ENCODE measurements at regions not wholly inside any gene's neighbourhood (a gene's known extent, or its start where the extent isn't known, plus 50 kb on each side); places are given as distances from the start of the nearest gene placed in this dataset.

DNA sequence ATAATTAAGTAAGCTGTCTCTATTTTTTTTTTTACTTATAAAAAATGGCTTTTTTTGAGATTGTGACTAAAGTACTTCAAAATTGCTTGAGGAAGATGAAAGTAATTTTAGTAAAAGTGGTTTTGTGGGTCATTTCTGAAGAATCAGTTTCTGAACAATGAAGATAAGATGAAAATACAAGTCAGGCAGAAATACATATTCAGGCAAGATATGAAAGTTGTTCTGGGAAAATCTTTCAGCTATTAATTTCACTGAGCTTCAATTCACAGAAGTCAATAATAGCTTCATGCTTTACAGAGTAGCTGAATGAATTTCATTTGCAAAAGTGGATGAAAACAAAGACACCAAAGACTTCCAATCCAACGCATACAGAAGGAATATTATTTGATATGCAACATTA is 305.2 kb upstream of the ARSJ start:
- intact Hi-C loops (cut with micrococcal nuclease) = no loop called here
- no peak overlapping the region for H3K4me3 Mint-ChIP-seq
- no peaks in the 10 kb centered on the region for H3K27me3 Mint-ChIP-seq
- H3K27ac Mint-ChIP-seq = no peak overlapping the region
- H3K36me3 Mint-ChIP-seq (ENCODE audit: low read depth) = no peaks in the 10 kb centered on the region
- H3K4me1 Mint-ChIP-seq (ENCODE audit: low read depth) = no peaks in the 10 kb centered on the region
- H3K9me3 Mint-ChIP-seq = peaks cover 25% of the 10 kb centered on the region

DNA sequence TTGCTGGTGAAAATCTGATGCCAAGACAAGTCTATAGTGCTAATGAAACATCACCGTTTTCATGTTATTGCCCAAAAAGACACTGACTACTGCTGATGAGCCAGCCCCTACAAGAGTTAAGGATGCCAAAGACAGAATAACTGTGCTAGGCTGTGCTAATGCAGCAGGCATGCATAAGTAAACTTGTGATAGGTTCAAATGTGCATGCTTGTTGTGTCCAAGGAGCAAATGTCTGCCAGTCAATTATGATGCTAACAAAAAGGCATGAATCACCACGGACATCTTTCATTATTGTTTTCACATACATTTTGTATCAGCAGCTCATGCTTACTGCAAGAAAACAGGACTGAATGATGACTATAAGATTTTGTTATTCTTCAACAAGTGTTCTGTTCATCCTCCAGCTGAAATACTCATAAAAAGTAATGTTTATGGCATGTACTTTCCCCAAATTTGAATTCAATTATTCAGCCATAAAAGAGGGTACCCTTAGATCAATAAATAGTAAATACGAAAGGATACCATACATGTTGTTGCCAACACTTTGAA is 306.9 kb upstream of the ARSJ start:
- Mint-ChIP-seq H3K36me3 (ENCODE audit: low read depth) (no peaks in the 10 kb centered on the region), H3K4me1 (ENCODE audit: low read depth) (no peaks in the 10 kb centered on the region), H3K27me3 (no peaks in the 10 kb centered on the region), H3K9me3 (peaks cover 41% of the 10 kb centered on the region), H3K4me3 (no peak overlapping the region), H3K27ac (no peak overlapping the region)
- intact Hi-C loops (cut with micrococcal nuclease) = no loop called here

DNA sequence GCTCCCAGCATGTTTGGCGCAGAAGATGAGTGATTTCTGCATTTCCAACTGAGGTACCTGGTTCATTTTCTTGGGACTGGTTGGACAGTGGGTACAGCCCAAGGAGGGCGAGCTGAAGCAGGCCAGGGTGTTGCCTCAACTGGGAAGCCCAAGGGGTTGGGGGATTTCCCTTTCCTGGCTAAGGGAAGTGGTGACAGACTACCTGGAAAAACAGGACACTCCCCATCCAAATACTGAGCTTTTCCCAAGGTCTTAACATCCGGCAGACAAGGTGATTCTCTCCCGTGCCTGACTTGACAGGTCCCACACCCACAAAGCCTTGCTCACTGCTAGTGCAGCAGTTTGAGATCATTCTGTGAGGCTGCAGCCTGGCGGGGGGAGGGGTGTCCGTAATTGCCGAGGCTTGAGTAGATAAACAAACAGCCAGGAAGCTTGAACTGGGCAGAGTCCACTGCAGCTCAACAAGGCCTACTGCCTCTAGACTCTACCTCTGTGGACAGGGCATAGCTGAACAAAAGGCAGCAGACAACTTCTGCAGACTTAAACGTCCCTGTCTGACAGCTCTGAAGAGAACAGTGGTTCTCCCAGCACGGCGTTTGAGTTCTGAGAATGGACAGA is 307.7 kb upstream of the ARSJ start:
- Mint-ChIP-seq H3K4me3 (no peak overlapping the region), H3K27me3 (no peaks in the 10 kb centered on the region), H3K9me3 (peaks cover 45% of the 10 kb centered on the region), H3K27ac (no peak overlapping the region), H3K36me3 (ENCODE audit: low read depth) (no peaks in the 10 kb centered on the region), H3K4me1 (ENCODE audit: low read depth) (no peaks in the 10 kb centered on the region)
- intact Hi-C loops (cut with micrococcal nuclease) = no loop called here

DNA sequence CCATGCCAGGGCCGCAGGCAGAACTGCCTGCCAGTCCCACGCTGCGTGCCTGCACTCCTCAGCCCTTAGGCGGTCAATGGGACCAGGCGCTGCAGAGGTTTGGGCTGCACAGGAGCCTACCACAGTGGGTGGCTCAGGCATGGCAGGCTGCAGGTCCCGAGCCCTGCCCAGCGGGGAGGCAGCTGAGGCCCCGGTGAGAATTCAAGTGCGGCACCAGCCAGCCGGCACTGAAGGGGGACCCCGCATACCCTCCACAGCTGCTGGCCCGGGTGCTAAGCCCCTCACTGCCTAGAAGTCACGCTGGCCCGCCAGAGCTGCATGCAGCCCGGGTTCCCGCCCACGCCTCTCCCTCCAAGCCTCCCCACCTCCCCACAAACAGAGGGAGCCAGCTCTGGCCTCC is 302.5 kb upstream of the UGT8 start:
- Mint-ChIP-seq H3K4me1 (ENCODE audit: low read depth) (no peaks in the 10 kb centered on the region), H3K9me3 (peaks cover 36% of the 10 kb centered on the region), H3K27ac (no peak overlapping the region), H3K27me3 (no peaks in the 10 kb centered on the region), H3K36me3 (ENCODE audit: low read depth) (no peaks in the 10 kb centered on the region), H3K4me3 (no peak overlapping the region)
- intact Hi-C loops (cut with micrococcal nuclease) = no loop called here

DNA sequence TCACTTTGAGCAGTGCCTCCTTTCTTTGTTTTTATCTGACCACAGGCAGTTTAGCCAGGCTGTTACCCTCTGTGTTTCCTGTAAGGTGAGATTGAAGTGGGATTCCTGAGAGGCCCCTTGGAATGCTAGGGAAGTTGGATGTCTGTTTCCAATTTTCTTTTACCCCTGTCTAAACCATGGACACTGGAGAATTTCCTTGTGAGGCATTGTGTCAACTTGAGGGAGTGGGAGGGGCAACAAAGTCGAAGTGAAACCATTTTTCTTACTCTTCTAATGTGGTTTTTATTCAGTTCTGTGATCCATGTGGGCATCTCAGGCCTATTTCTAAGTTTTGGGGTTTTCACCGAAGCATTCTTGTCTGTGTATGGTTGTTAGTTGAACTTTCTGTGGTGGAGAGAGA is 296.1 kb upstream of the UGT8 start:
- Mint-ChIP-seq H3K4me3 (no peak overlapping the region), H3K4me1 (ENCODE audit: low read depth) (no peaks in the 10 kb centered on the region), H3K9me3 (no peaks in the 10 kb centered on the region), H3K36me3 (ENCODE audit: low read depth) (no peaks in the 10 kb centered on the region), H3K27me3 (no peaks in the 10 kb centered on the region), H3K27ac (no peak overlapping the region)
- intact Hi-C loops (cut with micrococcal nuclease) = no loop called here

DNA sequence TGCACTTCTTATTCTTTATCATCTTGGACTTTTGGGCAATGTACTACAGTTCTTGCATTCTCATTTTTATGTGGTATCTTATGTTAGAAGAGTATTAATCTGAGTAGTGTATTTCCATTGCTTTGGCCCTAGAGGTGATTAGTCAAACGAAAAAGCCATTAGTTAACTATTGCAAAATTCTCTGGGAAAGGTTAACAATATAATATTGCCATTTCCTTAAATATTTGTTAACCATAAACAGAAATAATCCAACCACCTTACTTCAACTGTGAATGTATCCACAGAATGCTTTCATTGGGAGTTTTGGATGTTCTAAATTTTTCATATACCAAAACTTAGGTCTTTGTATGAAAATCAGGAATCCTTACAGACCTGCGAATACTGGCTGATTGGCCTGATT is 294.6 kb upstream of the UGT8 start:
- H3K27me3 Mint-ChIP-seq = no peaks in the 10 kb centered on the region
- no peaks in the 10 kb centered on the region for H3K36me3 Mint-ChIP-seq (ENCODE audit: low read depth)
- intact Hi-C loops (cut with micrococcal nuclease) = no loop called here
- H3K4me3 Mint-ChIP-seq = no peak overlapping the region
- no peak overlapping the region for H3K27ac Mint-ChIP-seq
- no peaks in the 10 kb centered on the region for H3K9me3 Mint-ChIP-seq
- H3K4me1 Mint-ChIP-seq (ENCODE audit: low read depth) = no peaks in the 10 kb centered on the region

DNA sequence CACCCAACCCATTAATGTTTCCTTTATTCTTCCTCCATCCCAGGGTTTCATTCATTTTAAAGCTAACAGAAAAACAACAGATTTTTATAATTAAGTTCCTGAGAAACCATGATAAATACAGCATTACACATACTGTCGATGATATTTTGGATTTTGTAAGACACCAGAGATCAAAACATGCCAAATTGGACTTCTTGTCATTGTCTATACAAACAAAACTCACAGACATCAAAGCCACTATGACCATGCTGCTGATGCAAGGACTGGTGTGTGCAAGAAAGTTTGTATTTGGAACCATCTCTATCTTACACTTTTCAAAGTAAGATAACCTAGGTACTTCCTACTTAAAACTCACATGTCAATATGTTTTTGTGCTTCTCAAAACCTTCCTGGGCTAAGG is 294.0 kb upstream of the UGT8 start:
- Mint-ChIP-seq H3K27ac (no peak overlapping the region), H3K9me3 (no peaks in the 10 kb centered on the region), H3K4me1 (ENCODE audit: low read depth) (no peaks in the 10 kb centered on the region)

DNA sequence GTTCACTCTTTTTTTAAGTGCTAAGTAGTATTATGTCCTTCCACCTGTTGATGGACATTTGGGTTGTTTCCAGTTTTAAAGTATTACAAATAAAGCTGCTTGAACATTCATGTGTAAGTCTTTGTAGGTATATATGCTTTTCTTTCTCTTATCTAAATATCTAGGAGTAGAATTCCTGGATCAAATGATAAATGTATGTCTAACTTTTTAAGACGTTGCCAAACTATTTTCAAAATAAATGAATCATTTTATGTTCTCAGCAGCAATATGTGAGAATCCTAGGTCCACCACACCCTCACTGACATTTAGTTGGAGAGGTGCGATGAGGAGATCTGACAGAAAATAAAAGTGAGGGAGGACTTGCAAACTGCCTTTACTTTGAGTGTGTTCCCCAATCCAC is 291.7 kb upstream of the UGT8 start:
- no peaks in the 10 kb centered on the region for H3K27me3 Mint-ChIP-seq
- intact Hi-C loops (cut with micrococcal nuclease) = no loop called here

More for the DNA sequence above, 294.0 kb upstream of the UGT8 start:
- Mint-ChIP-seq H3K36me3 (ENCODE audit: low read depth) (no peaks in the 10 kb centered on the region), H3K27me3 (no peaks in the 10 kb centered on the region), H3K4me3 (no peak overlapping the region)
- intact Hi-C loops (cut with micrococcal nuclease) = no loop called here

DNA sequence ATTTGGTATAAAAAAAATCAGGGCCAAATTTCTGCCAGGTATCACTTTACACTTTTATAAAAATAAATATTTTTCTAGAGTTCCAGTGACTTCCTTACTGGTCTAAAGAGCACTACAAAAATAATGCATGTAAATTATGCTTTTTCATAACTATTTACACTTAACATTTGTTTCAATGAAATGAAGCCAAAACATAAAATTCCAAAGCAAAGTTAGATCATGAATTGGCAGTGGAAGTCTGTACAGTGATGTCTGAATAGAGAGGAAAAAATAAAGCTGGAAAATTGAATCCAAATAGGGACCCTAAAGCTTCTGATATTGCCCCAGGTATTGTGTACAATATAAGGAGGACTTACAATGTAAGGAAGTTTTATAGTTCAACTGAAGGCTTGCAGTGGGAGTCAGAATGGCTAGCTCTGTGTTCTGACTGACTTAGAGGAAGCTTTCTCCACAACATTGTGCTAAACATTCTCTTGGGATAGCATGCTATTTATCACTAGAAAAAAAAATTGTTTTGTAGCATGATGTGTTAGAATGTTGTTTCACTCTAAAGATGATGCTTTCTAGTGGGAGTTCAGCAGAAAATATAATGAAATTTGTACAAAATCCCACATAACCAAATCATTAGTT is 288.2 kb upstream of the UGT8 start:
- H3K4me3 Mint-ChIP-seq = no peak overlapping the region
- no peaks in the 10 kb centered on the region for H3K4me1 Mint-ChIP-seq (ENCODE audit: low read depth)
- no peaks in the 10 kb centered on the region for H3K27me3 Mint-ChIP-seq
- no peaks in the 10 kb centered on the region for H3K36me3 Mint-ChIP-seq (ENCODE audit: low read depth)
- H3K27ac Mint-ChIP-seq = no peak overlapping the region
- intact Hi-C loops (cut with micrococcal nuclease) = no loop called here
- no peaks in the 10 kb centered on the region for H3K9me3 Mint-ChIP-seq

More for the DNA sequence above, 291.7 kb upstream of the UGT8 start:
- Mint-ChIP-seq H3K4me1 (ENCODE audit: low read depth) (no peaks in the 10 kb centered on the region), H3K36me3 (ENCODE audit: low read depth) (no peaks in the 10 kb centered on the region), H3K27ac (no peak overlapping the region), H3K9me3 (no peaks in the 10 kb centered on the region), H3K4me3 (no peak overlapping the region)

DNA sequence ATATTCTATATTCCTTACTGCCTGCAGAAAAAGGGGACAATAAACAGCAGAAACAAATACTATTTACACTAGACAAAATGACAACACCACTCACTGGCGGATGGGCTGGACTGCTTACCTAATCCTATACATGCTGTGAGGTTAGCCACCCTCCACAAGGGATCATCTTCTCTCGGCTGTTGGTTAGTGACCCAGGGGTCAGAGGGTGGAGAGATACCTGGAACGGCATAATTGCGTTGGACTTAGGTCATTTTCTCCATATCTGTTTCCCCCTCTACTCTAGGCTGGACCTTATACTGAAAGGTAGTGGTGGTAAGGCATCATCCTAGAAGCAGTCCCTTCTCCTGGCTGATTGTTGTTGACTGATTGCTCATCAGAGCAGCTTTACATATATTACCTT is 286.8 kb upstream of the UGT8 start:
- H3K27ac Mint-ChIP-seq = no peak overlapping the region
- H3K4me3 Mint-ChIP-seq = no peak overlapping the region
- H3K4me1 Mint-ChIP-seq (ENCODE audit: low read depth) = no peaks in the 10 kb centered on the region
- no peaks in the 10 kb centered on the region for H3K36me3 Mint-ChIP-seq (ENCODE audit: low read depth)
- no peaks in the 10 kb centered on the region for H3K27me3 Mint-ChIP-seq
- no peaks in the 10 kb centered on the region for H3K9me3 Mint-ChIP-seq
- intact Hi-C loops (cut with micrococcal nuclease) = no loop called here

DNA sequence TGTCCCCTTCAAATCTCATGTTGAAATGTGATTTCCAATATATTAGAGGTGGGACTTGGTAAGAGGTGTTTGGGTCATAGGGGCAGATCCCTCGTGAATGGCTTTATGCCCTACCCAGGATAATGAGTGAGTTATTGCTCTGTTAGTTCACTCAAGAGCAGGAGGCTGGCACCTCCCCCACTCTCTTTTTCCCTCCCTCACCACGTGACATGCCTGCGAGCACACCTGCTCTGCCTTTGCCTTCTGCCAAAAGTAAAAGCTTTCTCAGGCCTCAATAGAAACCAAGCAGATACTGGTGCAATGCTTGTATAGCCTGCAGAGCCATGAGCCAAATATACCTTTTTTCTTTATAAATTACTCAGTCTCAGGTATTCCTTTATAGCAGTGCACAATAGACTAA is 286.3 kb upstream of the UGT8 start:
- no peaks in the 10 kb centered on the region for H3K27me3 Mint-ChIP-seq
- no peak overlapping the region for H3K27ac Mint-ChIP-seq
- H3K9me3 Mint-ChIP-seq = no peaks in the 10 kb centered on the region
- no peaks in the 10 kb centered on the region for H3K36me3 Mint-ChIP-seq (ENCODE audit: low read depth)
- H3K4me1 Mint-ChIP-seq (ENCODE audit: low read depth) = no peaks in the 10 kb centered on the region
- no peak overlapping the region for H3K4me3 Mint-ChIP-seq
- intact Hi-C loops (cut with micrococcal nuclease) = no loop called here

DNA sequence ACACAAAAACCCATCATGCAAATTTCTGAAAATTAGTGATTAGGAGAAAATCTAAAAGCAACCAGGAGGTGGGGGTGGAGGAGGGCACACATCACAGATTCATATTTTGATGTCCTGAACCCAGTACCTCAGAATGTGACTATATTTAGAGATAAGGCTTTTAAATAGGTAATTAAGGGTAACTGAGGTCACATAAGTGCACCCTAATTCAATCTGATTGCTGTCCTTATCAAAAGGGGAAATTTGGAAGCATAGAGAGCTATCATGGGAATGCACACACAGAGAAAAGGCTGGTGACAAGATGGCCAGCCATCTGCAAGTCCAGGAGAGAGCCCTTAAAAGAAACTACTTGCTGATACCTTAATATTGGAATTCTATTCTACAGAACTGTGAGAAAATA is 281.8 kb upstream of the UGT8 start:
- H3K4me3 Mint-ChIP-seq = no peak overlapping the region
- H3K4me1 Mint-ChIP-seq (ENCODE audit: low read depth) = no peaks in the 10 kb centered on the region
- H3K27ac Mint-ChIP-seq = no peak overlapping the region
- H3K9me3 Mint-ChIP-seq = no peaks in the 10 kb centered on the region
- H3K36me3 Mint-ChIP-seq (ENCODE audit: low read depth) = no peaks in the 10 kb centered on the region
- intact Hi-C loops (cut with micrococcal nuclease) = no loop called here
- no peaks in the 10 kb centered on the region for H3K27me3 Mint-ChIP-seq

DNA sequence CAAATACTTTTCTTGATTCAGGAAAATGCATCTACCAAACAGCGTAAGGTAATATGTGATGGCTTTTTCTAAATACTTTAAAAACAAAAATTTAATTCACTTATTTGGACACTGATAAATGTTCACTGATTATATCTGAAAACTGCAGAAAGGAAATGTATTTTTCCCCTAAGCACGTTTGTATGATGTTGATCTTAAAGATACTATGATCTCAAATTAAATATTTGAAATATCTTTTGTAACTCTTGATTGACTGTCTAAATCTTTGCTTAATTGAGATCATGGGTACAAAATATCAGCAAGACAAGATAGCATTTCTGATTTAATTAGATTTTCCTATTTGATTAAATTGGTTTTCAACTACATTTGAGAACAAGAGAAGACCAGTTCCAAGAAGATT is 281.0 kb upstream of the UGT8 start:
- intact Hi-C loops (cut with micrococcal nuclease) = no loop called here
- H3K4me1 Mint-ChIP-seq (ENCODE audit: low read depth) = no peaks in the 10 kb centered on the region
- no peaks in the 10 kb centered on the region for H3K9me3 Mint-ChIP-seq
- H3K4me3 Mint-ChIP-seq = no peak overlapping the region
- H3K27ac Mint-ChIP-seq = no peak overlapping the region
- no peaks in the 10 kb centered on the region for H3K36me3 Mint-ChIP-seq (ENCODE audit: low read depth)
- no peaks in the 10 kb centered on the region for H3K27me3 Mint-ChIP-seq

DNA sequence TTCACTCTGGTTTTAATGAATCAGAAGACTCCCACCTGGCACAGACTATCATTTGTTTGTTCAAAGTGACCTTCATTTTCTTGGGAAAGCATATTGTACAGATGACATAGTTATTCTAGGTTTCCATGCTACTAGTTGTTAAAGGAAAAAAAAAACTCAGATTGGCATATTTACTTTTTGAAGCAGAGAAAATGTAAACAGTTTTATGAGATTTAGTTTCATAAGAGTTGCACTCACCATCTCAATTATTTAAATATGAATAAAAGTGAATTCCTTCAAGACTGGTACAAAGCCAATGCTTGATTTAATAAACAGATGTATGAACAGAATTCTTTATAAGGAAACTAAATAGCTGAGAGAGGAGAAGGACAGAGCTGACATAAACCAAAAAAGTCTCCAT is 280.3 kb upstream of the UGT8 start:
- Mint-ChIP-seq H3K4me3 (no peak overlapping the region), H3K4me1 (ENCODE audit: low read depth) (no peaks in the 10 kb centered on the region), H3K27ac (no peak overlapping the region), H3K27me3 (no peaks in the 10 kb centered on the region), H3K36me3 (ENCODE audit: low read depth) (no peaks in the 10 kb centered on the region), H3K9me3 (no peaks in the 10 kb centered on the region)
- intact Hi-C loops (cut with micrococcal nuclease) = no loop called here

DNA sequence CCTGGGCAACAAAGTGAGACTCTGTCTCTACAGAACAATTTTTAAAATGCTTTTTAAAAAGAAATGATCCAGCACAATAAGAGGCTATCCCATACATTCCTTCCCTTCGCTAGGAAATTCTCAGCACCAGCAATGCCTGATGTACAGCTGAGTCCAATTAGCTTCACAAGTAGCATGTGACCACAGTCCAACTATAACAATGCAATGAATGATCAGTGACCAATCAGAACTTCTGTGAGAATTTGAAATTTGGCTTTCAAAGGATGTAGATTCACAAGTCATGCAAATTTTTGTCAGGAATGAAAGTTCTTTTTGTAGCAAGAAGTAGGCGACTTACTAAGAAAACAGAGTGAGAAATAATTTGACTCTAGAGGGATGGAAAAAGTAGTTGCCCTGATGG is 278.5 kb upstream of the UGT8 start:
- H3K27me3 Mint-ChIP-seq = no peaks in the 10 kb centered on the region
- no peak overlapping the region for H3K4me3 Mint-ChIP-seq
- intact Hi-C loops (cut with micrococcal nuclease) = no loop called here
- no peak overlapping the region for H3K27ac Mint-ChIP-seq
- H3K9me3 Mint-ChIP-seq = no peaks in the 10 kb centered on the region
- no peaks in the 10 kb centered on the region for H3K36me3 Mint-ChIP-seq (ENCODE audit: low read depth)
- H3K4me1 Mint-ChIP-seq (ENCODE audit: low read depth) = no peaks in the 10 kb centered on the region
